ENCODE measurements at regions not wholly inside any gene's neighbourhood (a gene's known extent, or its start where the extent isn't known, plus 50 kb on each side); places are given as distances from the start of the nearest gene placed in this dataset.
"Not testable (repeated sequence)": the region's sequence is repeated elsewhere in the genome, so short reads cannot be mapped to it uniquely, and the experiment has no call there.

DNA sequence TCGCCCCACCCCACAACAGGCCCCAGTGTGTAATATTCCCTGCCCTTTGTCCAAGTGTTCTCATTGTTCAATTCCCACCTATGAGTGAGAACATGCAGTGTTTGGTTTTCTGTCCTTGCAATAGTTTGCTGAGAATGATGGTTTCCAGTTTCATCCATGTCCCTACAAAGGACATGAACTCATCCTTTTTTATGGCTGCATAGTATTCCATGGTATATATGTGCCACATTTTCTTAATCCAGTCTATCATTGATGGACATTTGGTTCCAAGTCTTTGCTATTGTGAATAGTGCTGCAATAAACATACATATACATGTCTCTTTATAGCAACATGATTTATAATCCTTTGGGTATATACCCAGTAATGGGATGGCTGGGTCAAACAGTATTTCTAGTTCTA lies 132.7 kb downstream of the SNX10 start:
- H3K27ac ChIP-seq (ENCODE audit: low read depth, low read length); H3K9me3 ChIP-seq (ENCODE audit: control insufficient read depth in 2 of 3, low read length in 3 of 3); H3K27me3 ChIP-seq (ENCODE audit: control insufficient read depth in 2 of 2, insufficient read depth in 2 of 2, low read length in 2 of 2); intact Hi-C loops (cut with micrococcal nuclease); H3K4me3 ChIP-seq (ENCODE audit: low read length); H3K9me3 Mint-ChIP-seq; H3K36me3 Mint-ChIP-seq; POLR2A ChIA-PET; CTCF ChIA-PET; ATAC-seq; H3K36me3 ChIP-seq (ENCODE audit: control insufficient read depth in 2 of 3, insufficient read depth in 3 of 3, low read length in 3 of 3); H3K4me3 Mint-ChIP-seq; H3K4me1 ChIP-seq (ENCODE audit: control insufficient read depth in 2 of 2, insufficient read depth in 2 of 2, low read length in 2 of 2); H3K27ac Mint-ChIP-seq; DNase-seq; H3K4me1 Mint-ChIP-seq: not testable (repeated sequence)
- peaks cover 8 to 24% (median 21%) of the 10 kb centered on the region in 5 donors for H3K27me3 Mint-ChIP-seq

DNA sequence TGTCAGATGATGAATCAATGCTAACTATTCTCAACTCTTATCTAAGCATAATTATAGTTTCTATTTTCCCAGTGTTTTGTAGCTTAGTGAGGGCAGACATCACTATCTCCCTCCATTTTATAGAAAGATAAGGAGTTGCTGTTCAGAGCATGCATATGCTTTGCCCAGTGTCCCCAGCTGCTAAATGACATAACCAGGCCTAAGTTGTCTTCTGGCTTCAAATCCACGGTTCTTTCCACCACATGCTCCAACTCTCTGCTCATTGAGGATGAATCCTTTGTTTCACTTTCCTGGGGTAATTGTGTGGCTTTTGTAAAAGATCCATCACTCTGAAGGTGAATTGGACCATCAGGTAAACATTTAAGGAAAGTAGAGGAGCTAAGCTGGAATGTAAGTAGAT lies 134.0 kb downstream of the SNX10 start:
- DNase-seq (no peak), ATAC-seq (no peak)
- no peaks in the 10 kb centered on the region for H3K36me3 ChIP-seq (ENCODE audit: control insufficient read depth in 2 of 3, insufficient read depth in 3 of 3, low read length in 3 of 3)
- intact Hi-C loops (cut with micrococcal nuclease) = no loop called here
- H3K9me3 ChIP-seq (ENCODE audit: control insufficient read depth in 2 of 3, low read length in 3 of 3) = no peaks in the 10 kb centered on the region
- Mint-ChIP-seq H3K36me3 (no peaks in the 10 kb centered on the region), H3K27me3 (peaks cover 5 to 29% (median 20%) of the 10 kb centered on the region in 5 donors), H3K27ac (no peak overlapping the region), H3K4me1 (no peaks in the 10 kb centered on the region), H3K9me3 (peaks cover 0 to 3% (median 0%) of the 10 kb centered on the region in 11 donors), H3K4me3 (no peak overlapping the region)
- no peaks in the 10 kb centered on the region for H3K27me3 ChIP-seq (ENCODE audit: control insufficient read depth in 2 of 2, insufficient read depth in 2 of 2, low read length in 2 of 2)
- CTCF ChIA-PET = interaction anchor here (0.7 kb wide), 1 partner anchor 165 kb away, joined by 3 read pairs; no protein-coding TSS in a partner anchor
- H3K4me3 ChIP-seq (ENCODE audit: low read length) = no peak overlapping the region
- no peaks in the 10 kb centered on the region for H3K4me1 ChIP-seq (ENCODE audit: control insufficient read depth in 2 of 2, insufficient read depth in 2 of 2, low read length in 2 of 2)
- no peak overlapping the region for H3K27ac ChIP-seq (ENCODE audit: low read depth, low read length)
- POLR2A ChIA-PET = no interaction called here

DNA sequence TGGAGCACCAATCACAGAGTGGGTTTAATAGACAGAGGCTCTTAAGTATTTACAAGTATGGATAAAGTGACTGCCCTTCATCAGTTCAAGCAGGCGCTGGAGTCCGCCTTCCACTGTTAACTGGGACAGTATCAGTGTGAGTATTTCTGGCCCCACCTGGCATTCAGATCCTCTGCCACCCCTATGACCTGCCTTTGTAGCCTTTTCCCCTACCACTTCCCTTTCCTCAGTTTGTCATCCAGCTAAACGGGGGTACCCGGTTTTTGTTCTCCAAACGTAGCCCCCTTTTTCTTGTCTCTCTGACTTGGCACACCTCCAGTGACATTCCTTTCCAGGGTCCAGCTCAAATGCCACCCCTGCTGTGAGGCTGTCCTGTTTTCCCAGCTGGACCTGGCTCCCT lies 134.4 kb downstream of the SNX10 start:
- Mint-ChIP-seq H3K4me1 (no peaks in the 10 kb centered on the region), H3K4me3 (no peak overlapping the region), H3K27me3 (peaks cover 5 to 29% (median 18%) of the 10 kb centered on the region in 5 donors), H3K9me3 (peaks cover 0 to 3% (median 0%) of the 10 kb centered on the region in 11 donors), H3K27ac (no peak overlapping the region), H3K36me3 (no peaks in the 10 kb centered on the region)
- H3K27me3 ChIP-seq (ENCODE audit: control insufficient read depth in 2 of 2, insufficient read depth in 2 of 2, low read length in 2 of 2) = no peaks in the 10 kb centered on the region
- no peak for ATAC-seq
- no peak overlapping the region for H3K27ac ChIP-seq (ENCODE audit: low read depth, low read length)
- ChIA-PET CTCF (no interaction called here), POLR2A (no interaction called here)
- H3K9me3 ChIP-seq (ENCODE audit: control insufficient read depth in 2 of 3, low read length in 3 of 3) = no peaks in the 10 kb centered on the region
- intact Hi-C loops (cut with micrococcal nuclease) = no loop called here
- no peak for DNase-seq
- H3K4me3 ChIP-seq (ENCODE audit: low read length) = no peak overlapping the region
- H3K36me3 ChIP-seq (ENCODE audit: control insufficient read depth in 2 of 3, insufficient read depth in 3 of 3, low read length in 3 of 3) = no peaks in the 10 kb centered on the region
- H3K4me1 ChIP-seq (ENCODE audit: control insufficient read depth in 2 of 2, insufficient read depth in 2 of 2, low read length in 2 of 2) = no peaks in the 10 kb centered on the region

DNA sequence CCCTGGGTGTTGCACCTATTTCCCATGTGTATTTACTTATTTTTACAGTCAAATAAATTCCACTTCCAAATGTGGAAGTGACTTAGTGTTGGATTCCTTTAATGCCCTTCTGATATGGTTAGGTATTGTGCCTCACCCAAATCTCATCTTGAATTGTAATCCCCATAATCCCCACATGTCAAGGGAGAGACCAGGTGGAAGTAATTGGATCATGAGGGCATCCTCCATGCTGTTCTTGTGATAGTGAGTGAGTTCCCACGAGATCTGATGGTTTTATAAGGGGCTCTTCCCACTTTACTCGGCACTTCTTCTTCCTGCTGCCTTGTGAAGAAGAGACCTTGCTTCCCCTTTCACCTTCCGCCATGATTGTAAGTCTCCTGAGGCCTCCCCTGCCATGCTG lies 136.9 kb downstream of the SNX10 start:
- H3K4me1 Mint-ChIP-seq = no peaks in the 10 kb centered on the region
- Histone ChIP-seq H3K4me1 (ENCODE audit: control insufficient read depth in 2 of 2, insufficient read depth in 2 of 2, low read length in 2 of 2) (no peaks in the 10 kb centered on the region), H3K9me3 (ENCODE audit: control insufficient read depth in 2 of 3, low read length in 3 of 3) (no peaks in the 10 kb centered on the region), H3K27me3 (ENCODE audit: control insufficient read depth in 2 of 2, insufficient read depth in 2 of 2, low read length in 2 of 2) (no peaks in the 10 kb centered on the region), H3K4me3 (ENCODE audit: low read length) (no peak overlapping the region), H3K36me3 (ENCODE audit: control insufficient read depth in 2 of 3, insufficient read depth in 3 of 3, low read length in 3 of 3) (no peaks in the 10 kb centered on the region), H3K27ac (ENCODE audit: low read depth, low read length) (no peak overlapping the region)
- DNase-seq = no peak
- H3K4me3 Mint-ChIP-seq = no peak overlapping the region
- no peaks in the 10 kb centered on the region for H3K36me3 Mint-ChIP-seq
- peaks cover 0 to 3% (median 0%) of the 10 kb centered on the region in 11 donors for H3K9me3 Mint-ChIP-seq
- ATAC-seq = no peak
- intact Hi-C loops (cut with micrococcal nuclease) = no loop called here
- CTCF ChIA-PET = no interaction called here
- POLR2A ChIA-PET = no interaction called here
- H3K27me3 Mint-ChIP-seq = peaks cover 10 to 38% (median 27%) of the 10 kb centered on the region in 5 donors
- no peak overlapping the region for H3K27ac Mint-ChIP-seq

DNA sequence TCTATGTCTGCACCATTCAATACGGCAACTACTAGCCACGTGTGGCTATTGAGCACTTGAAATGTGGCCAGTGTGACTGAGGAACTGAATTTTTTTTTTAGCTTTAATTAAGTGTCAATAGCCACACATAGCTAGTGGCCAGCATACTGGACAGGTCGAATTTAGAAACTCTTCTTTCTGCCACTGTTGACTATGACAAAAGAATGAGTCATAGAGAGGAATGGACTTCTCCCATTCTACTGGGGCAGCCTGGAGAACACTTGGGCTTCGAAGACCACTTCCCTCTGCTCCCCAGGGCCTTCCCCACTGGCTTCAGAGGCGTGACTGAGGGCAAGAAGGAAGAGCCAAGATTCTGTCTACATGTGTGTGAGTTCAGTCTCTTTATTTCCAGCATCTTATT lies 137.5 kb downstream of the SNX10 start:
- ChIA-PET CTCF (no interaction called here), POLR2A (no interaction called here)
- Mint-ChIP-seq H3K36me3 (no peaks in the 10 kb centered on the region), H3K27me3 (peaks cover 15 to 42% (median 30%) of the 10 kb centered on the region in 5 donors), H3K4me1 (no peaks in the 10 kb centered on the region), H3K9me3 (peaks cover 0 to 1% (median 0%) of the 10 kb centered on the region in 11 donors), H3K4me3 (no peak overlapping the region), H3K27ac (no peak overlapping the region)
- no peaks in the 10 kb centered on the region for H3K9me3 ChIP-seq (ENCODE audit: control insufficient read depth in 2 of 3, low read length in 3 of 3)
- H3K27ac ChIP-seq (ENCODE audit: low read depth, low read length) = no peak overlapping the region
- ATAC-seq = no peak
- H3K4me1 ChIP-seq (ENCODE audit: control insufficient read depth in 2 of 2, insufficient read depth in 2 of 2, low read length in 2 of 2) = no peaks in the 10 kb centered on the region
- H3K4me3 ChIP-seq (ENCODE audit: low read length) = no peak overlapping the region
- DNase-seq = no peak
- intact Hi-C loops (cut with micrococcal nuclease) = no loop called here
- no peaks in the 10 kb centered on the region for H3K36me3 ChIP-seq (ENCODE audit: control insufficient read depth in 2 of 3, insufficient read depth in 3 of 3, low read length in 3 of 3)
- H3K27me3 ChIP-seq (ENCODE audit: control insufficient read depth in 2 of 2, insufficient read depth in 2 of 2, low read length in 2 of 2) = no peaks in the 10 kb centered on the region

GRCh38 chr7:26434974-26435373 lies 143.3 kb downstream of the SNX10 start:
- H3K27me3 Mint-ChIP-seq = peaks cover 18 to 35% (median 28%) of the 10 kb centered on the region in 5 donors
- no peak overlapping the region for H3K4me3 ChIP-seq (ENCODE audit: low read length)
- no peak for ATAC-seq
- no peaks in the 10 kb centered on the region for H3K4me1 ChIP-seq (ENCODE audit: control insufficient read depth in 2 of 2, insufficient read depth in 2 of 2, low read length in 2 of 2)
- CTCF ChIA-PET = no interaction called here
- no peaks in the 10 kb centered on the region for H3K27me3 ChIP-seq (ENCODE audit: control insufficient read depth in 2 of 2, insufficient read depth in 2 of 2, low read length in 2 of 2)
- H3K4me1 Mint-ChIP-seq = no peaks in the 10 kb centered on the region
- no peaks in the 10 kb centered on the region for H3K9me3 ChIP-seq (ENCODE audit: control insufficient read depth in 2 of 3, low read length in 3 of 3)
- no peak overlapping the region for H3K4me3 Mint-ChIP-seq
- POLR2A ChIA-PET = no interaction called here
- intact Hi-C loops (cut with micrococcal nuclease) = no loop called here
- H3K36me3 Mint-ChIP-seq = peaks cover 0 to 4% (median 0%) of the 10 kb centered on the region in 5 donors
- H3K27ac Mint-ChIP-seq = no peak overlapping the region
- H3K36me3 ChIP-seq (ENCODE audit: control insufficient read depth in 2 of 3, insufficient read depth in 3 of 3, low read length in 3 of 3) = no peaks in the 10 kb centered on the region
- DNase-seq = no peak
- H3K27ac ChIP-seq (ENCODE audit: low read depth, low read length) = no peak overlapping the region
- peaks cover 0 to 3% (median 0%) of the 10 kb centered on the region in 11 donors for H3K9me3 Mint-ChIP-seq

GRCh38 chr7:26437003-26437532 lies 145.4 kb downstream of the SNX10 start:
- ChIA-PET POLR2A (no interaction called here), CTCF (interaction anchor here (0.7 kb wide), 1 partner anchor 68 kb away, joined by 3 read pairs; no protein-coding TSS in a partner anchor)
- no peak overlapping the region for H3K27ac Mint-ChIP-seq
- H3K4me1 Mint-ChIP-seq = no peaks in the 10 kb centered on the region
- Histone ChIP-seq H3K36me3 (ENCODE audit: control insufficient read depth in 2 of 3, insufficient read depth in 3 of 3, low read length in 3 of 3) (no peaks in the 10 kb centered on the region), H3K9me3 (ENCODE audit: control insufficient read depth in 2 of 3, low read length in 3 of 3) (no peaks in the 10 kb centered on the region), H3K27me3 (ENCODE audit: control insufficient read depth in 2 of 2, insufficient read depth in 2 of 2, low read length in 2 of 2) (no peaks in the 10 kb centered on the region), H3K4me3 (ENCODE audit: low read length) (no peak overlapping the region), H3K27ac (ENCODE audit: low read depth, low read length) (no peak overlapping the region), H3K4me1 (ENCODE audit: control insufficient read depth in 2 of 2, insufficient read depth in 2 of 2, low read length in 2 of 2) (no peaks in the 10 kb centered on the region)
- intact Hi-C loops (cut with micrococcal nuclease) = no loop called here
- H3K27me3 Mint-ChIP-seq = peaks cover 18 to 33% (median 23%) of the 10 kb centered on the region in 5 donors
- H3K36me3 Mint-ChIP-seq = peaks cover 0 to 4% (median 0%) of the 10 kb centered on the region in 5 donors
- no peak for ATAC-seq
- no peak overlapping the region for H3K4me3 Mint-ChIP-seq
- H3K9me3 Mint-ChIP-seq = peaks cover 0 to 3% (median 0%) of the 10 kb centered on the region in 11 donors
- DNase-seq = no peak

Measured in naive thymus-derived CD4-positive, alpha-beta T cell (primary cell).